ENCODE measurements at regions not wholly inside any gene's neighbourhood (a gene's known extent, or its start where the extent isn't known, plus 50 kb on each side); places are given as distances from the start of the nearest gene placed in this dataset.

GRCh38 chr2:2804528-2804927 is 473.5 kb upstream of the MYT1L start:
- TF ChIP-seq CTCF (conservative IDR thresholded peaks at IDR 0.05 in 1 of 2, IDR thresholded peaks at IDR 0.05 in 1 of 2; ENCODE audit: low read depth in 1 of 2, low read length in 2 of 2): no peak
- no peak for TF ChIP-seq EZH2 (IDR thresholded peaks at IDR 0.05; ENCODE audit: low read length, missing control alignments)

Data from fibroblast of lung (primary cell).